Liver (tissue), 3 donors: ENCODE measurements at regions not wholly inside any gene's neighbourhood (a gene's known extent, or its start where the extent isn't known, plus 50 kb on each side); places are given as distances from the start of the nearest gene placed in this dataset.

Experiments used
- ATF3 ChIP-seq: IDR thresholded peaks from 2 replicates; pipeline ENCODE4 v1.6.1; 2016; ENCODE audit warnings: antibody characterized with exemption
- CTCF ChIP-seq: fragments of 150-350 bp; IDR thresholded peaks from 2 replicates; pipeline ENCODE4 v1.5.1; 2017; ENCODE audit warnings: improper control_type of control experiment, low read depth, low read length; ENCODE audit not compliant: missing input control
- GABPA ChIP-seq, 2 donors: IDR thresholded peaks in 1 of 2; conservative IDR thresholded peaks in 1 of 2; 2 replicates each; pipeline ENCODE4 v1.6.1; 2016; ENCODE audit warnings: antibody characterized with exemption in 2 of 2, mild to moderate bottlenecking in 1 of 2, moderate library complexity in 1 of 2
- JUND ChIP-seq, 2 donors: IDR thresholded peaks; 2 replicates each; pipeline ENCODE4 v1.6.1; 2016; ENCODE audit warnings: antibody characterized with exemption in 2 of 2
- MAX ChIP-seq: IDR thresholded peaks from 2 replicates; pipeline ENCODE4 v1.6.1; 2016; ENCODE audit warnings: antibody characterized with exemption
- NR2F2 ChIP-seq: IDR thresholded peaks from 2 replicates; pipeline ENCODE4 v1.6.1; 2016; ENCODE audit warnings: antibody characterized with exemption
- RAD21 ChIP-seq, 2 donors: IDR thresholded peaks; 2 replicates each; pipeline ENCODE4 v1.6.1; 2016; ENCODE audit warnings: antibody characterized with exemption in 2 of 2, mild to moderate bottlenecking in 2 of 2
- REST ChIP-seq: IDR thresholded peaks from 2 replicates; pipeline ENCODE4 v1.6.1; 2016; ENCODE audit warnings: antibody characterized with exemption, mild to moderate bottlenecking
- RXRA ChIP-seq, 2 donors: IDR thresholded peaks; 2 replicates each; pipeline ENCODE4 v1.6.1; 2017 to 2018; ENCODE audit warnings: antibody characterized with exemption in 2 of 2, mild to moderate bottlenecking in 1 of 2
- SP1 ChIP-seq: IDR thresholded peaks from 2 replicates; pipeline ENCODE4 v1.6.1; 2018; ENCODE audit warnings: antibody characterized with exemption, mild to moderate bottlenecking
- TAF1 ChIP-seq: conservative IDR thresholded peaks from 2 replicates; pipeline ENCODE4 v1.6.1; 2016; ENCODE audit warnings: antibody characterized with exemption, mild to moderate bottlenecking
- YY1 ChIP-seq: IDR thresholded peaks from 2 replicates; pipeline ENCODE4 v1.6.1; 2016; ENCODE audit warnings: antibody characterized with exemption, mild to moderate bottlenecking
- ZBTB33 ChIP-seq: IDR thresholded peaks from 2 replicates; pipeline ENCODE4 v1.6.1; 2016; ENCODE audit warnings: antibody characterized with exemption
- donor health status: healthy.
- donor health status: healthy.

- TF ChIP-seq JUND (IDR thresholded peaks at IDR 0.05) (no peak), MAX (no peak), CTCF (no peak), ZBTB33 (no peak), YY1 (no peak), ATF3 (no peak), RAD21 (IDR thresholded peaks at IDR 0.05) (no peak), TAF1 (no peak), GABPA (IDR thresholded peaks at IDR 0.05 in 1 of 2, conservative IDR thresholded peaks at IDR 0.05 in 1 of 2) (no peak), NR2F2 (no peak), REST (no peak), SP1 (no peak), RXRA (IDR thresholded peaks at IDR 0.05) (no peak)
Observed at GRCh38 chr7:19919261-19920095, 146.1 kb upstream of the TMEM196 start.
